ENCODE measurements at regions not wholly inside any gene's neighbourhood (a gene's known extent, or its start where the extent isn't known, plus 50 kb on each side); places are given as distances from the start of the nearest gene placed in this dataset.

- no peak overlapping the region for H3K4me3 ChIP-seq (ENCODE audit: low read depth in 1 of 2, low read length in 2 of 2)
- no peaks in the 10 kb centered on the region for H3K9me3 ChIP-seq (ENCODE audit: insufficient read depth, low read length, severe bottlenecking)
- H3K27me3 ChIP-seq (ENCODE audit: insufficient read depth, low read length, poor library complexity) = no peaks in the 10 kb centered on the region
- no peak overlapping the region for H3K27ac ChIP-seq (ENCODE audit: low read length)
- H3K4me1 ChIP-seq (ENCODE audit: insufficient read depth, low read length) = no peaks in the 10 kb centered on the region
- no peak overlapping the region for H3K4me2 ChIP-seq (ENCODE audit: insufficient read depth, low read length)
- no peaks in the 10 kb centered on the region for H3K79me2 ChIP-seq (ENCODE audit: insufficient read depth, low read length)
- H3K36me3 ChIP-seq (ENCODE audit: insufficient read depth, low read length) = no peaks in the 10 kb centered on the region
- TF ChIP-seq EZH2 (IDR thresholded peaks at IDR 0.05; ENCODE audit: borderline replicate concordance, low read depth, low read length, severe bottlenecking) (no peak), CTCF (IDR thresholded peaks at IDR 0.05; ENCODE audit: borderline replicate concordance, extremely low read depth, low read length, poor library complexity, severe bottlenecking) (no peak)
- H4K20me1 ChIP-seq (ENCODE audit: insufficient read depth, low read length) = no peaks in the 10 kb centered on the region
- no peak overlapping the region for H2AFZ ChIP-seq (ENCODE audit: low read depth, low read length)
- ATAC-seq (ENCODE audit: insufficient read depth, low read depth) = no peak
- H3K9ac ChIP-seq (ENCODE audit: low read depth, low read length) = no peak overlapping the region
- DNase-seq = no peak
Observed at GRCh38 chrX:40326186-40326965, 228.6 kb upstream of the BCOR start.

- no peaks in the 10 kb centered on the region for H3K9me3 ChIP-seq (ENCODE audit: insufficient read depth, low read length, severe bottlenecking)
- no peaks in the 10 kb centered on the region for H3K27me3 ChIP-seq (ENCODE audit: insufficient read depth, low read length, poor library complexity)
- H3K4me1 ChIP-seq (ENCODE audit: insufficient read depth, low read length) = no peaks in the 10 kb centered on the region
- TF ChIP-seq EZH2 (IDR thresholded peaks at IDR 0.05; ENCODE audit: borderline replicate concordance, low read depth, low read length, severe bottlenecking) = no peak
- no peak for TF ChIP-seq CTCF (IDR thresholded peaks at IDR 0.05; ENCODE audit: borderline replicate concordance, extremely low read depth, low read length, poor library complexity, severe bottlenecking)
- H2AFZ ChIP-seq (ENCODE audit: low read depth, low read length) = no peak overlapping the region
- H3K79me2 ChIP-seq (ENCODE audit: insufficient read depth, low read length) = no peaks in the 10 kb centered on the region
- no peak overlapping the region for H3K4me2 ChIP-seq (ENCODE audit: insufficient read depth, low read length)
- no peak overlapping the region for H3K4me3 ChIP-seq (ENCODE audit: low read depth in 1 of 2, low read length in 2 of 2)
- no peak for ATAC-seq (ENCODE audit: insufficient read depth, low read depth)
- H3K27ac ChIP-seq (ENCODE audit: low read length) = no peak overlapping the region
- no peak for DNase-seq
- no peaks in the 10 kb centered on the region for H4K20me1 ChIP-seq (ENCODE audit: insufficient read depth, low read length)
- no peaks in the 10 kb centered on the region for H3K36me3 ChIP-seq (ENCODE audit: insufficient read depth, low read length)
- no peak overlapping the region for H3K9ac ChIP-seq (ENCODE audit: low read depth, low read length)
Observed at GRCh38 chrX:40325161-40325560, 227.4 kb upstream of the BCOR start.

- ATAC-seq (ENCODE audit: insufficient read depth, low read depth) (no peak), DNase-seq (no peak)
- TF ChIP-seq EZH2 (IDR thresholded peaks at IDR 0.05; ENCODE audit: borderline replicate concordance, low read depth, low read length, severe bottlenecking) (no peak), CTCF (IDR thresholded peaks at IDR 0.05; ENCODE audit: borderline replicate concordance, extremely low read depth, low read length, poor library complexity, severe bottlenecking) (no peak)
- H3K79me2 ChIP-seq (ENCODE audit: insufficient read depth, low read length) = no peaks in the 10 kb centered on the region
- H3K27me3 ChIP-seq (ENCODE audit: insufficient read depth, low read length, poor library complexity) = no peaks in the 10 kb centered on the region
- no peak overlapping the region for H3K27ac ChIP-seq (ENCODE audit: low read length)
- no peak overlapping the region for H3K4me2 ChIP-seq (ENCODE audit: insufficient read depth, low read length)
- no peak overlapping the region for H2AFZ ChIP-seq (ENCODE audit: low read depth, low read length)
- no peaks in the 10 kb centered on the region for H3K36me3 ChIP-seq (ENCODE audit: insufficient read depth, low read length)
- no peak overlapping the region for H3K4me3 ChIP-seq (ENCODE audit: low read depth in 1 of 2, low read length in 2 of 2)
- no peaks in the 10 kb centered on the region for H3K4me1 ChIP-seq (ENCODE audit: insufficient read depth, low read length)
- H4K20me1 ChIP-seq (ENCODE audit: insufficient read depth, low read length) = no peaks in the 10 kb centered on the region
- H3K9me3 ChIP-seq (ENCODE audit: insufficient read depth, low read length, severe bottlenecking) = no peaks in the 10 kb centered on the region
- H3K9ac ChIP-seq (ENCODE audit: low read depth, low read length) = no peak overlapping the region
Observed at GRCh38 chrX:40323977-40324376, 226.2 kb upstream of the BCOR start.
